ENCODE measurements at regions not wholly inside any gene's neighbourhood (a gene's known extent, or its start where the extent isn't known, plus 50 kb on each side); places are given as distances from the start of the nearest gene placed in this dataset.

GRCh38 chr11:91081440-91082043 lies 858.7 kb upstream of the CHORDC1 start:
- intact Hi-C loops (cut with micrococcal nuclease; ENCODE audit: unreplicated experiment): no loop called here
- CTCF ChIA-PET: no interaction called here
- peaks cover 6% of the 10 kb centered on the region for H3K9me3 ChIP-seq (ENCODE audit: low read depth, low read length, poor library complexity, severe bottlenecking)
- BruUV-seq (replicated peaks): no TSS peak
- no peak overlapping the region for H3K4me3 ChIP-seq (ENCODE audit: low read depth, low read length, poor library complexity, severe bottlenecking)
- no peaks in the 10 kb centered on the region for H3K36me3 ChIP-seq (ENCODE audit: insufficient read depth, low read length, poor library complexity, severe bottlenecking)
- no peaks in the 10 kb centered on the region for H3K27me3 ChIP-seq (replicated peaks; ENCODE audit: insufficient read depth, low read depth, low read length, poor library complexity)
- peak overlapping the region; percentile 72 for H3K27ac ChIP-seq (ENCODE audit: low read depth, low read length, poor library complexity, severe bottlenecking)
- POLR2A ChIA-PET (ENCODE audit: low non-redundant PET): no interaction called here
- DNase-seq (ENCODE audit: low spot score): peak; percentile 93
- H3K4me1 ChIP-seq (ENCODE audit: insufficient read depth, low read length, poor library complexity, severe bottlenecking): peaks cover 61% of the 10 kb centered on the region
- TF ChIP-seq CTCF (conservative IDR thresholded peaks at IDR 0.05; ENCODE audit: low read depth, low read length): no peak
- TF ChIP-seq EZH2 (IDR thresholded peaks at IDR 0.05; ENCODE audit: borderline replicate concordance, low read depth, low read length, poor library complexity, severe bottlenecking): no peak

- Histone ChIP-seq H3K27ac (ENCODE audit: low read depth, low read length, poor library complexity, severe bottlenecking) (no peak overlapping the region), H3K4me3 (ENCODE audit: low read depth, low read length, poor library complexity, severe bottlenecking) (no peak overlapping the region), H3K27me3 (replicated peaks; ENCODE audit: insufficient read depth, low read depth, low read length, poor library complexity) (no peaks in the 10 kb centered on the region), H3K4me1 (ENCODE audit: insufficient read depth, low read length, poor library complexity, severe bottlenecking) (peaks cover 52% of the 10 kb centered on the region), H3K9me3 (ENCODE audit: low read depth, low read length, poor library complexity, severe bottlenecking) (no peaks in the 10 kb centered on the region), H3K36me3 (ENCODE audit: insufficient read depth, low read length, poor library complexity, severe bottlenecking) (no peaks in the 10 kb centered on the region)
- no TSS peak for BruUV-seq (replicated peaks)
- intact Hi-C loops (cut with micrococcal nuclease; ENCODE audit: unreplicated experiment): no loop called here
- CTCF ChIA-PET: no interaction called here
- no peak for DNase-seq (ENCODE audit: low spot score)
- no peak for TF ChIP-seq CTCF (conservative IDR thresholded peaks at IDR 0.05; ENCODE audit: low read depth, low read length)
- TF ChIP-seq EZH2 (IDR thresholded peaks at IDR 0.05; ENCODE audit: borderline replicate concordance, low read depth, low read length, poor library complexity, severe bottlenecking): no peak
- POLR2A ChIA-PET (ENCODE audit: low non-redundant PET): no interaction called here
Measured at GRCh38 chr11:91078221-91078620, 855.4 kb upstream of the CHORDC1 start.

GRCh38 chr11:91075032-91075695 lies 852.3 kb upstream of the CHORDC1 start:
- DNase-seq (ENCODE audit: low spot score): no peak
- ChIA-PET CTCF (no interaction called here), POLR2A (ENCODE audit: low non-redundant PET) (no interaction called here)
- H3K9me3 ChIP-seq (ENCODE audit: low read depth, low read length, poor library complexity, severe bottlenecking): no peaks in the 10 kb centered on the region
- H3K36me3 ChIP-seq (ENCODE audit: insufficient read depth, low read length, poor library complexity, severe bottlenecking): no peaks in the 10 kb centered on the region
- intact Hi-C loops (cut with micrococcal nuclease; ENCODE audit: unreplicated experiment): no loop called here
- BruUV-seq (replicated peaks): no TSS peak
- no peak overlapping the region for H3K27ac ChIP-seq (ENCODE audit: low read depth, low read length, poor library complexity, severe bottlenecking)
- H3K27me3 ChIP-seq (replicated peaks; ENCODE audit: insufficient read depth, low read depth, low read length, poor library complexity): no peaks in the 10 kb centered on the region
- no peak overlapping the region for H3K4me3 ChIP-seq (ENCODE audit: low read depth, low read length, poor library complexity, severe bottlenecking)
- H3K4me1 ChIP-seq (ENCODE audit: insufficient read depth, low read length, poor library complexity, severe bottlenecking): peaks cover 21% of the 10 kb centered on the region
- no peak for TF ChIP-seq CTCF (conservative IDR thresholded peaks at IDR 0.05; ENCODE audit: low read depth, low read length)
- TF ChIP-seq EZH2 (IDR thresholded peaks at IDR 0.05; ENCODE audit: borderline replicate concordance, low read depth, low read length, poor library complexity, severe bottlenecking): no peak
